ENCODE measurements at regions not wholly inside any gene's neighbourhood (a gene's known extent, or its start where the extent isn't known, plus 50 kb on each side); places are given as distances from the start of the nearest gene placed in this dataset.

GRCh38 chr7:41010418-41010817 is 692.5 kb downstream of the INHBA start:
- H2BK15ac ChIP-seq (ENCODE audit: low read depth, low read length), result no peak overlapping the region
- no peak overlapping the region for H3K27ac Mint-ChIP-seq
- H3K23ac ChIP-seq (ENCODE audit: insufficient read length, low read depth, low read length), result no peak overlapping the region

More at GRCh38 chr7:41010418-41010817, 692.5 kb downstream of the INHBA start:
- Histone ChIP-seq H3K79me2 (ENCODE audit: insufficient read depth, low read length) (no peaks in the 10 kb centered on the region), H2BK5ac (ENCODE audit: insufficient read length, low read length) (no peak overlapping the region), H2BK20ac (ENCODE audit: low read depth, low read length, poor library complexity, severe bottlenecking) (no peak overlapping the region), H3K27ac (ENCODE audit: insufficient read length, low read depth, low read length) (no peak overlapping the region), H2BK12ac (ENCODE audit: insufficient read length, low read depth, low read length) (no peak overlapping the region), H3K18ac (ENCODE audit: insufficient read length, low read depth, low read length) (no peak overlapping the region), H2AFZ (ENCODE audit: low read length) (no peak overlapping the region), H3K4me1 (ENCODE audit: insufficient read depth, low read length) (no peaks in the 10 kb centered on the region), H3K14ac (ENCODE audit: insufficient read depth, low read length) (no peak overlapping the region), H3K4ac (ENCODE audit: low read depth, low read length) (no peak overlapping the region), H3K23me2 (ENCODE audit: insufficient read length, low read depth, low read length, poor library complexity, severe bottlenecking) (no peaks in the 10 kb centered on the region), H3K9me3 (ENCODE audit: control insufficient read depth, low read depth, low read length) (no peaks in the 10 kb centered on the region), H4K8ac (replicated peaks; ENCODE audit: insufficient read length, low read depth, low read length) (no peak overlapping the region), H3T11ph (ENCODE audit: low read length) (no peak overlapping the region), H2BK120ac (ENCODE audit: low read depth, low read length, poor library complexity, severe bottlenecking) (no peak overlapping the region), H3K4me2 (ENCODE audit: insufficient read depth, insufficient read length, low read length) (no peak overlapping the region), H4K91ac (ENCODE audit: insufficient read length, low read depth, low read length) (no peak overlapping the region), H3K27me3 (ENCODE audit: insufficient read depth, low read length) (no peaks in the 10 kb centered on the region), H3K79me1 (ENCODE audit: insufficient read depth, low read depth, low read length, poor library complexity, severe bottlenecking) (no peaks in the 10 kb centered on the region), H4K5ac (ENCODE audit: insufficient read length, low read depth, low read length) (no peak overlapping the region), H2AK5ac (ENCODE audit: insufficient read length, low read length) (no peak overlapping the region), H3K56ac (ENCODE audit: insufficient read length, low read depth, low read length) (no peak overlapping the region), H4K20me1 (ENCODE audit: control insufficient read depth, insufficient read depth, insufficient read length) (no peaks in the 10 kb centered on the region), H3K9ac (ENCODE audit: extremely low read depth, insufficient read length, low read length) (no peak overlapping the region)
- no peaks in the 10 kb centered on the region for H3K36me3 Mint-ChIP-seq (ENCODE audit: insufficient read depth in 1 of 3, low read depth in 3 of 3)
- DNase-seq, result no peak
- H3K4me3 Mint-ChIP-seq, result no peak overlapping the region
- no peak for TF ChIP-seq CTCF (conservative IDR thresholded peaks at IDR 0.05)
- H3K9me3 Mint-ChIP-seq, result no peaks in the 10 kb centered on the region
- 0 out of 4 replicates have a peak, but pooled peaks cover 0 to 3% of the 10 kb centered on the region in 2 experiments for H3K4me1 Mint-ChIP-seq
- no CpG with 5 or more reads among the region's 3 CpGs for WGBS (ENCODE audit: extremely low coverage, insufficient read length, low lambda C conversion rate)
- no peaks in the 10 kb centered on the region for H3K27me3 Mint-ChIP-seq (ENCODE audit: low read depth)

Data from H9 (cell line).